GM04503 (cell line): ENCODE measurements at regions not wholly inside any gene's neighbourhood (a gene's known extent, or its start where the extent isn't known, plus 50 kb on each side); places are given as distances from the start of the nearest gene placed in this dataset.
"Not testable (repeated sequence)": the region's sequence is repeated elsewhere in the genome, so short reads cannot be mapped to it uniquely, and the experiment has no call there.

Source experiments
- DNase-seq: peaks from one replicate; pipeline ENCODE4 v3.0.0-alpha.2; 2012; ENCODE audit warnings: low read depth

- no peak for DNase-seq
Measured at GRCh38 chr12:86945685-86946196, 689.5 kb upstream of the MGAT4C start.

DNA sequence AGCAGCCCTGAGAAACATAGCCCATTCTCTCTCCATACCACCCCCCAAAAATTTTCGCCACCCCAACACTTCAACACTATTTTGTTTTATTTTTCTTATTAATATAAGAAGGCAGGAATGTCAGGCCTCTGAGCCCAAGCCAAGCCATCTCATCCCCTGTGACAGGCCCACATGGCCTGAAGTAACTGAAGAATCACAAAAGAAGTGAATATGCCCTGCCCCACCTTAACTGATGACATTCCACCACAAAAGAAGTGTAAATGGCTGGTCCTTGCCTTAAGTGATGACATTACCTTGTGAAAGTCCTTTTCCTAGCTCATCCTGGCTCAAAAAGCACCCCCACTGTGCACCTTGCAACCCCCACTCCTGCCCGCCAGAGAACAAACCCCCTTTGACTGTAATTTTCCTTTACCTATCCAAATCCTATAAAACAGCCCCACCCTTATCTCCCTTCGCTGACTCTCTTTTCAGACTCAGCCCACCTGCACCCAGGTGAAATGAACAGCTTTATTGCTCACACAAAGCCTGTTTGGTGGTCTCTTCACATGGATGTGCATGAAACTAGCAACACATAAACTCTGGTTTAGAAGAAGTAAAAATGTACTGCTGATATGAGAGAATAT is 688.1 kb upstream of the MGAT4C start:
- not testable (repeated sequence) for DNase-seq

GRCh38 chr12:86931714-86932113 is 675.5 kb upstream of the MGAT4C start:
- no peak for DNase-seq

GRCh38 chr12:86929962-86930361 is 673.8 kb upstream of the MGAT4C start:
- no peak for DNase-seq

DNA sequence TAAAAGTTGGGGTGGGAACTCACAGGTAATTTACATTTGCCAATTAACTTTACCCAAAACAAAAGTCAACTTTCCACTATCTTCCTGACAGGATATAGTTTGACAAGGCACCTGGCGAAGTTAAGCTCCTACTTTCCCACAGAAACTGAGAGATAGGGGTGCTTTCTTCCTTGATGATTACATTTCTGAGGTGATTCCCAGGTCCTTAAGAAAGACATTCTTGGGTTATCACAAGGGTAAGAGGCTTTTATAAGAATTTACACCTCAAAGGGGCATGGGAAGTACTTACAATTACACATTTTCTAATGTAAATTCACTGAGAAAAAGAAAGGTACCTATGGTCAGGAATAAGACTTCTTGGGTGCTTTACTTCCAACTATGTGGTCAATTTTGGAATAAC is 660.9 kb upstream of the MGAT4C start:
- no peak for DNase-seq

DNA sequence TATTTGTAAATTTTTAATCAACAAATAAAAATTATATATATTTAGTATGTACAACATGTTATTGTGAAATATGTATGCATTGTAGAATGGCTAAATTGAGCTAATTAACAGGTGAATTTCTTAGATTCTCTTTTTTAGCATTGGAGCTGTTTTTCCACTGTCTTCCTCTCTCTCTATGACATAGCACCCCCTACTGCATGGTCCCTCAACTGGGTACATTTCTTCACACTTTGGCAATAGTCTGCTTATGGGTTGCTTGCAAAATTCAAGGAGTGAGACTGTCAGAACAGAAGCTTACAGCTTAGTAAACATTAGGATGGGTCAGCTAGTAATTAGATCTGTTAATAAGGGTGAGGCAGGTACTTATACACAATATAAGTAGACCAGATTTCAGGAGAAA is 658.5 kb upstream of the MGAT4C start:
- DNase-seq: no peak

DNA sequence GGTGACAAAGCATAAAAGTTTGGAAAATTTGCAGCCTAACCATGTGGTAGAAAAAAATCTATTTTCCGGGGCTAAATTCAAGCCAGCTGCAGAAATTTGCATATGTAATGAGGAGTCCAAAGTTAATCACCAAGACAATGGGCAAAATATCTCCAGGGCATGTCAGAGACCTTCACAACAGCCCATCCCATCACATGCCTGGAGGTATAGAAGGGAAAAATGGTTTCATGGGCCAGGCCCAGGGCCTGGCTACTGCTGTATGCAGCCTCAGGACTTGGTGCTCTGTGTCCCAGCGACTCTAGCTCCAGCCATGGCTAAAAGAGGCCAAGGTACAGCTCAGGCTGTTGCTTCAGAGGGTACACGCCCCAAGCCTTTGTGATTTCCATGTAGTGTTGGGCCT is 655.8 kb upstream of the MGAT4C start:
- no peak for DNase-seq

DNA sequence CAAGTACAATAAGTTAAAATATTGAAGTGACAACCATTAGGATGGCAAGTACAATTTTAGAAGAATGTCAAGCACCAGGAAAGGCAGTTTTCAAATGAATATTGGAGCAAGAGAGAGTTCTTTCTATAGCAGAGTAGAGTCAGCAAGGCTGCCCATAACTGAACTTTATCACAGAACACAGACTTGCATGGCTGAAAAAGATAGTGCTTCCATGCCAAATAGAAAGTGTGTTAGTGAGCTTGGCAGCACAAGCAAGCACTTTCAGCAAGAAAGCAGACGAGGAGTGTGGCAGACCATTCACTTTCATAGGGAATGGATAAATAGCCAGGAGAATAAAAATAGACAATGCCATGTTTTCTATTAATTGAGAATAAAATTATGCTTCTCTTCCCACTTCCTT is 647.0 kb upstream of the MGAT4C start:
- DNase-seq: no peak

DNA sequence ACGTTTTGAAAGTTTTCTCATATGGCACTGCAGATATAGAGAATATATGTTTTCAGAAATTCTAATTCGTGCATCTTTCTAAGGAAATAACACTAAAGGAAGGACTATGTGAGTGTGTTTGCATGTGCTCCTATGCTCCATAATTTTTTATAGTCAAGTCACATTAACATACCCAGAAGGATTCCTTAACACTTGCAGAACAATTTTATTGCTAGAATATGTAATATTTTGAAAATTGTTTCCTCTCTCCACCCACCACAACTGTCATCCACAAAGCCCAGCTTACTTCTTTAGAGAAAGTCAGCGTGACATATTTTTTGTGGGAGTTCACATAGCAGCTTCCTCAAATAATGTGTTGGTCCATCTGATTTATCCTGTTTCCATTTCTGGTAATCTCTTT is 604.6 kb upstream of the MGAT4C start:
- no peak for DNase-seq

DNA sequence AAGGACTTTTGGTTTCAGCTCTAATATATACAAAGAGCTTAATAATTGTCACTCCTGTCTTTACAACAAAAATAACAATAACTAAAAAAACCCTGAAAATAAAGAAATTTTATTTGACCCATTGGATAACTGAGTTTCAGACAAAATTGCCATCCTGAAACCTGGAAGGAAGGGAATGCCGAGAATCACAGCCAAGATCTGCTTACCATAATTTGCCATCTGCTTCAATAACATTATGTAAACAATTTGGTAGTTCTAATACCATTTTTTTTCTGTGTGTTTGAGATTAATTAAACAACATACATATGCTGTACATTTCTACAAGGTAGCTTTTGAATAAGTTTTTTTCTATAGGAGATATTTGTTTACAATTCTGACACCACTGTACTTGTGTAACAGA is 596.3 kb upstream of the MGAT4C start:
- DNase-seq: no peak

GRCh38 chr12:86838711-86839110 is 582.5 kb upstream of the MGAT4C start:
- DNase-seq: no peak

DNA sequence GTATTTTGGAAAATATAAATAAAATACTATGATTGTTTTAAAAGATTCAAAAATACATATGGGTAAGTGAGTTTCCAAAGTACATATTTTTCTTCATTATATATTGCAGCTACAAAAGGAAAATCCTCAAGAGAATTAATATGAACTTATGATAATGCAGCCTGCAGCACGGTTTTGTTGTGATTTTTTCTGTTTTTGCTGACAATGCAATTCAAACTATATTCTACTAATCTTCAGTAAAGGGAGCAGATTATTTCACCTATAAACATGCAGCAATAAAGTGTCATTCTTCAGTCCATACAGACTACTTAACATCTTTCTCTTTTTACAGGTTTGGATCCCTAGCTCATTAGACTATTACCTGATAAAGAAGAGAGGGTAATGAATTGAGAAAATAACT is 582.1 kb upstream of the MGAT4C start:
- no peak for DNase-seq

DNA sequence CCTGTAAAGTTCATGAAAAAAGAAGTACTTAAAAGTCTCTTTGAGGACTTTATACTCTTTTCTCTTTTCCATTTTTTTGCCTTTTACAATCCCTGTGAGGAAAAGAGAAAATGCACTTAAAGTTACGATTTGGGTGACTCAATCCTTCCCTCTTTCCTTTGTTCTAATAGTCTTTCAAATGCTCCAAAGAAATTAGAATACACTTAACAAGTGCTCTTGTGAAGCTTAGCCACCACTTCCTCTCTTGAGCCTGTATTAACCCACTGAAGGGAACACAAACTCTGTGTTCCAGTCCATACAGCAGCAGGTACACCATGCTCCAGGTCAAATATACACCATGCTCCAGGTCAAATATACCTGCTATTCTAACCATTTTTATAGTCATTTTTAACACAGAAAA is 581.1 kb upstream of the MGAT4C start:
- no peak for DNase-seq

- no peak for DNase-seq
Measured at GRCh38 chr12:86834217-86834616, 578.0 kb upstream of the MGAT4C start.

GRCh38 chr12:86827409-86827808 is 571.2 kb upstream of the MGAT4C start:
- no peak for DNase-seq

DNA sequence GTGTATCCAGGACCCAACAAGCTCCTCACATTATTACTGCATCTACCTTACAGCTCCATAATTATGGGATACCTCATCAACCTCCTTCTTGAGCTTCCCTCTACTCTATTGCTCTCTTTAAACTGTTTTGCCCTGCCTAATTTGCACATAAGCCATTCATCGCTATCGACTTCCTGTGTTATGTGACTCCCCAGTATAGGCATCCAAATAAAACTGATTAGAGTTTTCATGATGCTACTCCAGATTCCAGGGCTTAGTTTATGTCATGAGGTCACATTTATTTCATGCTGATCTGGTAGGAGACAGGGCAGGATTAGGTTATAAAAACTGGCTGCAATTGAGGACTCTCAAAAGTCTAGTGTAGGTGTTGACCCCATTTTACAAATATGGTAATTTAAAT is 569.9 kb upstream of the MGAT4C start:
- no peak for DNase-seq

GRCh38 chr12:86801439-86801838 is 545.2 kb upstream of the MGAT4C start:
- DNase-seq: no peak

DNA sequence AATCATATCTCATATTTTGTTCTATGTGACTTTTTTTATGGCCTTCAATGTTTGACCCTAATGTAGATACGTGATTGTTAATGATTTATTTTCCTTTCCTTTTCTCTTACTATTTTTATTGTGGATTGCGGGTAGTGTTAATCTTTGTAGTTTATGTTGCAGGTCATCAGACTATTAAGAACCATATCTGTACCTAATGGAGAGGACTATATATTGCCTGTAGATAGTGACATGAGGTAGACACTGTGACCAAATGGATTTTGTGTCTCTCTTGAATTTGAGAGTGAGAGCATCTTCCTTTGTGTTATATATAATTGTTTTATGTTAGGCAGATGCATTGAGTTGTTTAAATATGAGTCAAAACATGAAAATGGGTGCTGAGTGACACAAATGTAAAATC is 543.4 kb upstream of the MGAT4C start:
- no peak for DNase-seq

GRCh38 chr12:86796550-86796949 is 540.4 kb upstream of the MGAT4C start:
- no peak for DNase-seq

GRCh38 chr12:86788661-86789060 is 532.5 kb upstream of the MGAT4C start:
- DNase-seq: no peak

GRCh38 chr12:86787419-86787818 is 531.2 kb upstream of the MGAT4C start:
- DNase-seq: no peak

DNA sequence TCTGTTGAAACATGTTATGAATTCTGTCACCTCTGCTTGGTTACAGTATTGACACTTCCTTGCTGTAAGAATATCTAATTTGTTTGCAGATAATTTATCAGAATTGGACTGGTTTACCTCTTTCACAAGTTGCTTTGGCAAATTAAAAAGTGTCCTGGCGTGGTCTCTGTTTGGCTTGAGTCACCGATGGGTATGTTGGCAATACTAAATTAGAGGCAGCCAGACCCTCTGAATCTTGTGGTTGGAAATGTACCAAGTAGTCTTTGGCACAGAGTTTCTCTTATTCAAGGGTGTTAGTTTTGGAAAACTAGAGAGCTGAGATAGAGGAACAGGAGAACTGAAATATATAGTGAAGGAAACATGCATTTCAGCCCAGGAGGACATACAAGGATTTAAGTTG is 521.1 kb upstream of the MGAT4C start:
- no peak for DNase-seq

GRCh38 chr12:86774841-86775388 is 518.7 kb upstream of the MGAT4C start:
- no peak for DNase-seq

GRCh38 chr12:86772696-86773095 is 516.5 kb upstream of the MGAT4C start:
- DNase-seq: no peak
